Stimulated activated CD4-positive, alpha-beta T cell treated with anti-CD3 and anti-CD28 coated beads, Interleukin-2, amount 100 ng/mL, for 24 hours (primary cell): ENCODE measurements at regions not wholly inside any gene's neighbourhood (a gene's known extent, or its start where the extent isn't known, plus 50 kb on each side); places are given as distances from the start of the nearest gene placed in this dataset.

ENCODE experiments used
- DNase-seq, 2 donors: peaks; one replicate each; pipeline ENCODE4 v3.0.0-alpha.2; 2020

GRCh38 chr21:20721151-20721550 lies 277.1 kb upstream of the NCAM2 start:
- DNase-seq: no peak

- DNase-seq: no peak
Measured at GRCh38 chr21:20728691-20729090, 269.5 kb upstream of the NCAM2 start.

GRCh38 chr21:20729376-20729775 lies 268.8 kb upstream of the NCAM2 start:
- no peak for DNase-seq

GRCh38 chr21:20730441-20730840 lies 267.8 kb upstream of the NCAM2 start:
- DNase-seq: no peak

- DNase-seq: no peak
Measured at GRCh38 chr21:20735257-20735656, 263.0 kb upstream of the NCAM2 start.

GRCh38 chr21:20737227-20737913 lies 260.8 kb upstream of the NCAM2 start:
- no peak for DNase-seq

GRCh38 chr21:20739421-20739820 lies 258.8 kb upstream of the NCAM2 start:
- DNase-seq: no peak

- no peak for DNase-seq
Measured at GRCh38 chr21:20741445-20741844, 256.8 kb upstream of the NCAM2 start.

- no peak for DNase-seq
Measured at GRCh38 chr21:20760221-20760620, 238.0 kb upstream of the NCAM2 start.

- DNase-seq: no peak
Measured at GRCh38 chr21:20774737-20775136, 223.5 kb upstream of the NCAM2 start.

GRCh38 chr21:20779321-20779720 lies 218.9 kb upstream of the NCAM2 start:
- DNase-seq: no peak

GRCh38 chr21:20783611-20784010 lies 214.6 kb upstream of the NCAM2 start:
- no peak for DNase-seq

GRCh38 chr21:20789729-20790500 lies 208.3 kb upstream of the NCAM2 start:
- no peak for DNase-seq

GRCh38 chr21:20800106-20800505 lies 198.1 kb upstream of the NCAM2 start:
- no peak for DNase-seq

GRCh38 chr21:20802201-20802600 lies 196.0 kb upstream of the NCAM2 start:
- DNase-seq: no peak

GRCh38 chr21:20802631-20803260 lies 195.5 kb upstream of the NCAM2 start:
- DNase-seq: no peak

GRCh38 chr21:20811702-20812101 lies 186.5 kb upstream of the NCAM2 start:
- no peak for DNase-seq

- no peak for DNase-seq
Measured at GRCh38 chr21:20814090-20814489, 184.1 kb upstream of the NCAM2 start.

- DNase-seq: no peak
Measured at GRCh38 chr21:20822666-20823065, 175.5 kb upstream of the NCAM2 start.

GRCh38 chr21:20852866-20853265 lies 145.3 kb upstream of the NCAM2 start:
- DNase-seq: no peak

GRCh38 chr21:20856926-20857325 lies 141.3 kb upstream of the NCAM2 start:
- no peak for DNase-seq

GRCh38 chr21:20874202-20874601 lies 124.0 kb upstream of the NCAM2 start:
- no peak for DNase-seq

GRCh38 chr21:20875742-20876141 lies 122.5 kb upstream of the NCAM2 start:
- no peak for DNase-seq

- DNase-seq: no peak
Measured at GRCh38 chr21:20877976-20878375, 120.2 kb upstream of the NCAM2 start.
